Forelimb muscle (tissue), 1 donor: ENCODE measurements at regions not wholly inside any gene's neighbourhood (a gene's known extent, or its start where the extent isn't known, plus 50 kb on each side); places are given as distances from the start of the nearest gene placed in this dataset.

Experiments used
- DNase-seq: peaks from one replicate; pipeline ENCODE4 v3.0.0-alpha.2; 2013; ENCODE audit warnings: low read depth

GRCh38 chr4:177047070-177047850 is 254.5 kb upstream of the VEGFC start:
- no peak for DNase-seq

GRCh38 chr4:177047851-177048174 is 255.1 kb upstream of the VEGFC start:
- no peak for DNase-seq

- no peak for DNase-seq
These were observed 258.1 kb upstream of the NEIL3 start for GRCh38 chr4:177051473-177052060.

GRCh38 chr4:177052211-177052934 is 257.3 kb upstream of the NEIL3 start:
- DNase-seq, result no peak

- DNase-seq, result no peak
These were observed 252.5 kb upstream of the NEIL3 start for GRCh38 chr4:177057186-177057585.

GRCh38 chr4:177064116-177064515 is 245.6 kb upstream of the NEIL3 start:
- no peak for DNase-seq

GRCh38 chr4:177064729-177065394 is 244.8 kb upstream of the NEIL3 start:
- no peak for DNase-seq

GRCh38 chr4:177066746-177067145 is 242.9 kb upstream of the NEIL3 start:
- no peak for DNase-seq

GRCh38 chr4:177070533-177071058 is 239.1 kb upstream of the NEIL3 start:
- DNase-seq, result no peak

- DNase-seq, result no peak
These were observed 232.3 kb upstream of the NEIL3 start for GRCh38 chr4:177077095-177077971.

GRCh38 chr4:177079327-177079726 is 230.3 kb upstream of the NEIL3 start:
- DNase-seq, result no peak

- no peak for DNase-seq
These were observed 229.3 kb upstream of the NEIL3 start for GRCh38 chr4:177080388-177080787.

- no peak for DNase-seq
These were observed 222.6 kb upstream of the NEIL3 start for GRCh38 chr4:177087060-177087459.

- DNase-seq, result no peak
These were observed 222.2 kb upstream of the NEIL3 start for GRCh38 chr4:177087499-177087898.

- no peak for DNase-seq
These were observed 218.2 kb upstream of the NEIL3 start for GRCh38 chr4:177091515-177091914.

GRCh38 chr4:177092807-177093206 is 216.9 kb upstream of the NEIL3 start:
- no peak for DNase-seq

- DNase-seq, result no peak
These were observed 215.7 kb upstream of the NEIL3 start for GRCh38 chr4:177093964-177094363.

GRCh38 chr4:177097291-177097690 is 212.4 kb upstream of the NEIL3 start:
- no peak for DNase-seq

- no peak for DNase-seq
These were observed 210.5 kb upstream of the NEIL3 start for GRCh38 chr4:177099211-177099610.

GRCh38 chr4:177100307-177100706 is 209.4 kb upstream of the NEIL3 start:
- DNase-seq, result no peak

- DNase-seq, result no peak
These were observed 206.1 kb upstream of the NEIL3 start for GRCh38 chr4:177103619-177104018.
